ENCODE measurements at regions not wholly inside any gene's neighbourhood (a gene's known extent, or its start where the extent isn't known, plus 50 kb on each side); places are given as distances from the start of the nearest gene placed in this dataset.

DNA sequence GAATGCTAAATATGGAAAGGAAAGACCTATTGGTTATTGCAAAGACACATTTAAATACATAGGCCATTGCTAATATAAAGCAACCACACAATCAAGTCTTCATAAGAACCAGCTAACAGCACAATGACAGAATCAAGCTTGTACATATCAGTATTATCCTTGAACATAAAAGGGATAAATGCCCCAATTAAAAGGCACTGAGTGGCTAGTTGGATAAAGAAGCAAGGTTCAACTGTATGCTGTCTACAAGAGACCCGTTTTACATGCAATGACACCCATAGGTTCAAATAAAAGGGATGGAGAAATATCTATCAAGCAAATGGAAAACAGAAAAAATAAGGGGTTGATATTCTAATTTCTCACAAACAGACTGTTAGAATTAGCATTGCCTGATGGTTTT, 706.1 kb downstream of the EPHA3 start:
- Histone ChIP-seq H4K20me1 (ENCODE audit: insufficient read depth) (no peaks in the 10 kb centered on the region), H3K9me3 (ENCODE audit: low read length) (no peaks in the 10 kb centered on the region)
- no peak for TF ChIP-seq EP300 (conservative IDR thresholded peaks at IDR 0.05; ENCODE audit: poor library complexity, severe bottlenecking)
- TF ChIP-seq RAD21 (conservative IDR thresholded peaks at IDR 0.05) = no peak

GRCh38 chr3:89841041-89841440, 733.6 kb downstream of the EPHA3 start:
- Histone ChIP-seq H3F3A (ENCODE audit: insufficient read depth, low read length, poor library complexity, severe bottlenecking) (no peaks in the 10 kb centered on the region), H3K27ac (ENCODE audit: low read length) (no peak overlapping the region), H3K36me3 (ENCODE audit: insufficient read depth, low read length) (no peaks in the 10 kb centered on the region), H3K9me2 (ENCODE audit: insufficient read depth, low read length) (no peaks in the 10 kb centered on the region), H3K4me3 (ENCODE audit: low read length) (no peak overlapping the region), H3K27me3 (ENCODE audit: insufficient read depth, low read depth, low read length) (no peaks in the 10 kb centered on the region), H3K79me2 (replicated peaks; ENCODE audit: insufficient read depth, low read length) (no peaks in the 10 kb centered on the region), H3K4me2 (ENCODE audit: low read length) (no peak overlapping the region), H3K9me3 (ENCODE audit: low read length) (no peaks in the 10 kb centered on the region), H4K20me1 (ENCODE audit: insufficient read depth) (no peaks in the 10 kb centered on the region), H3K9ac (ENCODE audit: low read length) (no peak overlapping the region), H2AFZ (ENCODE audit: low read depth, low read length) (no peak overlapping the region)
- TF ChIP-seq, protein P1, sequence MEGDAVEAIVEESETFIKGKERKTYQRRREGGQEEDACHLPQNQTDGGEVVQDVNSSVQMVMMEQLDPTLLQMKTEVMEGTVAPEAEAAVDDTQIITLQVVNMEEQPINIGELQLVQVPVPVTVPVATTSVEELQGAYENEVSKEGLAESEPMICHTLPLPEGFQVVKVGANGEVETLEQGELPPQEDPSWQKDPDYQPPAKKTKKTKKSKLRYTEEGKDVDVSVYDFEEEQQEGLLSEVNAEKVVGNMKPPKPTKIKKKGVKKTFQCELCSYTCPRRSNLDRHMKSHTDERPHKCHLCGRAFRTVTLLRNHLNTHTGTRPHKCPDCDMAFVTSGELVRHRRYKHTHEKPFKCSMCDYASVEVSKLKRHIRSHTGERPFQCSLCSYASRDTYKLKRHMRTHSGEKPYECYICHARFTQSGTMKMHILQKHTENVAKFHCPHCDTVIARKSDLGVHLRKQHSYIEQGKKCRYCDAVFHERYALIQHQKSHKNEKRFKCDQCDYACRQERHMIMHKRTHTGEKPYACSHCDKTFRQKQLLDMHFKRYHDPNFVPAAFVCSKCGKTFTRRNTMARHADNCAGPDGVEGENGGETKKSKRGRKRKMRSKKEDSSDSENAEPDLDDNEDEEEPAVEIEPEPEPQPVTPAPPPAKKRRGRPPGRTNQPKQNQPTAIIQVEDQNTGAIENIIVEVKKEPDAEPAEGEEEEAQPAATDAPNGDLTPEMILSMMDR (IDR thresholded peaks at IDR 0.05; ENCODE audit: poor library complexity, severe bottlenecking) = no peak
- TF ChIP-seq EP300 (conservative IDR thresholded peaks at IDR 0.05; ENCODE audit: poor library complexity, severe bottlenecking) (no peak), SMC3 (conservative IDR thresholded peaks at IDR 0.05; ENCODE audit: poor library complexity) (no peak), RAD21 (conservative IDR thresholded peaks at IDR 0.05) (no peak), MXI1 (conservative IDR thresholded peaks at IDR 0.05; ENCODE audit: poor library complexity, severe bottlenecking) (no peak), EZH2 (IDR thresholded peaks at IDR 0.05; ENCODE audit: borderline replicate concordance, insufficient read depth, low read length, poor library complexity, severe bottlenecking) (no peak), TAF1 (IDR thresholded peaks at IDR 0.05; ENCODE audit: low read depth) (no peak), POLR2AphosphoS5 (IDR thresholded peaks at IDR 0.05) (no peak)
- TF ChIP-seq, protein P2, sequence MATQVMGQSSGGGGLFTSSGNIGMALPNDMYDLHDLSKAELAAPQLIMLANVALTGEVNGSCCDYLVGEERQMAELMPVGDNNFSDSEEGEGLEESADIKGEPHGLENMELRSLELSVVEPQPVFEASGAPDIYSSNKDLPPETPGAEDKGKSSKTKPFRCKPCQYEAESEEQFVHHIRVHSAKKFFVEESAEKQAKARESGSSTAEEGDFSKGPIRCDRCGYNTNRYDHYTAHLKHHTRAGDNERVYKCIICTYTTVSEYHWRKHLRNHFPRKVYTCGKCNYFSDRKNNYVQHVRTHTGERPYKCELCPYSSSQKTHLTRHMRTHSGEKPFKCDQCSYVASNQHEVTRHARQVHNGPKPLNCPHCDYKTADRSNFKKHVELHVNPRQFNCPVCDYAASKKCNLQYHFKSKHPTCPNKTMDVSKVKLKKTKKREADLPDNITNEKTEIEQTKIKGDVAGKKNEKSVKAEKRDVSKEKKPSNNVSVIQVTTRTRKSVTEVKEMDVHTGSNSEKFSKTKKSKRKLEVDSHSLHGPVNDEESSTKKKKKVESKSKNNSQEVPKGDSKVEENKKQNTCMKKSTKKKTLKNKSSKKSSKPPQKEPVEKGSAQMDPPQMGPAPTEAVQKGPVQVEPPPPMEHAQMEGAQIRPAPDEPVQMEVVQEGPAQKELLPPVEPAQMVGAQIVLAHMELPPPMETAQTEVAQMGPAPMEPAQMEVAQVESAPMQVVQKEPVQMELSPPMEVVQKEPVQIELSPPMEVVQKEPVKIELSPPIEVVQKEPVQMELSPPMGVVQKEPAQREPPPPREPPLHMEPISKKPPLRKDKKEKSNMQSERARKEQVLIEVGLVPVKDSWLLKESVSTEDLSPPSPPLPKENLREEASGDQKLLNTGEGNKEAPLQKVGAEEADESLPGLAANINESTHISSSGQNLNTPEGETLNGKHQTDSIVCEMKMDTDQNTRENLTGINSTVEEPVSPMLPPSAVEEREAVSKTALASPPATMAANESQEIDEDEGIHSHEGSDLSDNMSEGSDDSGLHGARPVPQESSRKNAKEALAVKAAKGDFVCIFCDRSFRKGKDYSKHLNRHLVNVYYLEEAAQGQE (IDR thresholded peaks at IDR 0.05; ENCODE audit: borderline replicate concordance) = no peak

More for the DNA sequence above, 706.1 kb downstream of the EPHA3 start:
- H3K9me2 ChIP-seq (ENCODE audit: insufficient read depth, low read length) = no peaks in the 10 kb centered on the region
- H3K79me2 ChIP-seq (replicated peaks; ENCODE audit: insufficient read depth, low read length) = no peaks in the 10 kb centered on the region
- H3K4me2 ChIP-seq (ENCODE audit: low read length) = no peak overlapping the region
- no peak overlapping the region for H3K9ac ChIP-seq (ENCODE audit: low read length)
- no peak overlapping the region for H2AFZ ChIP-seq (ENCODE audit: low read depth, low read length)
- no peak overlapping the region for H3K27ac ChIP-seq (ENCODE audit: low read length)
- no peaks in the 10 kb centered on the region for H3K36me3 ChIP-seq (ENCODE audit: insufficient read depth, low read length)
- H3K27me3 ChIP-seq (ENCODE audit: insufficient read depth, low read depth, low read length) = no peaks in the 10 kb centered on the region
- H3K4me3 ChIP-seq (ENCODE audit: low read length) = no peak overlapping the region
- no peaks in the 10 kb centered on the region for H3F3A ChIP-seq (ENCODE audit: insufficient read depth, low read length, poor library complexity, severe bottlenecking)

DNA sequence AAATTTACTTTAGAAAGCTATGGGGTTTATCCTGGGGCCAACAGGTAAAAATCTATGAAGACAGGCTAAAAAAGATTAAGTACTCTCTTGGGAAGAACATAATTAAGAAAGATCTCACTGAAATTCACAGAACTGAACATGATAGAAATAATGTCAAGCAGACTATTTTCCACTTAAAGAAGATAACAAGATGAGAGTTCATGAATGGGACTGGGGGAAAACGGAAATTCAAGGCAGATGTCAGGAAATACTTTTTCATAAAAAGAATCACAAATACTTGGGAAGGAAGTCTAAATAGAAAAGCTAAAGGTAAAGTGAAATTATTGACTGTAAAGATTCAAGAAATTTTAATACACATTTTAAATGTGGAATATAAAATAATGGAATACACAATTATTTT, 737.6 kb downstream of the EPHA3 start:
- H3K27me3 ChIP-seq (ENCODE audit: insufficient read depth, low read depth, low read length) = no peaks in the 10 kb centered on the region
- H3K4me3 ChIP-seq (ENCODE audit: low read length) = no peak overlapping the region
- no peaks in the 10 kb centered on the region for H3K9me3 ChIP-seq (ENCODE audit: low read length)
- H3K27ac ChIP-seq (ENCODE audit: low read length) = no peak overlapping the region
- H3K36me3 ChIP-seq (ENCODE audit: insufficient read depth, low read length) = no peaks in the 10 kb centered on the region
- no peaks in the 10 kb centered on the region for H3K79me2 ChIP-seq (replicated peaks; ENCODE audit: insufficient read depth, low read length)
- no peak overlapping the region for H3K4me2 ChIP-seq (ENCODE audit: low read length)
- no peak overlapping the region for H3K9ac ChIP-seq (ENCODE audit: low read length)
- H3K9me2 ChIP-seq (ENCODE audit: insufficient read depth, low read length) = no peaks in the 10 kb centered on the region
- H4K20me1 ChIP-seq (ENCODE audit: insufficient read depth) = no peaks in the 10 kb centered on the region
- TF ChIP-seq POLR2AphosphoS5 (IDR thresholded peaks at IDR 0.05) = no peak
- TF ChIP-seq EP300 (conservative IDR thresholded peaks at IDR 0.05; ENCODE audit: poor library complexity, severe bottlenecking) = no peak
- no peak for TF ChIP-seq EZH2 (IDR thresholded peaks at IDR 0.05; ENCODE audit: borderline replicate concordance, insufficient read depth, low read length, poor library complexity, severe bottlenecking)
- no peak for TF ChIP-seq TAF1 (IDR thresholded peaks at IDR 0.05; ENCODE audit: low read depth)
- TF ChIP-seq, protein P2 (IDR thresholded peaks at IDR 0.05; ENCODE audit: borderline replicate concordance) = no peak
- TF ChIP-seq, protein P1 (IDR thresholded peaks at IDR 0.05; ENCODE audit: poor library complexity, severe bottlenecking) = no peak
- TF ChIP-seq MXI1 (conservative IDR thresholded peaks at IDR 0.05; ENCODE audit: poor library complexity, severe bottlenecking) = no peak
- TF ChIP-seq RAD21 (conservative IDR thresholded peaks at IDR 0.05) = no peak
- TF ChIP-seq SMC3 (conservative IDR thresholded peaks at IDR 0.05; ENCODE audit: poor library complexity) = no peak
- H3F3A ChIP-seq (ENCODE audit: insufficient read depth, low read length, poor library complexity, severe bottlenecking) = no peaks in the 10 kb centered on the region
- H2AFZ ChIP-seq (ENCODE audit: low read depth, low read length) = no peak overlapping the region
